Fibroblast of lung (primary cell): ENCODE measurements at regions not wholly inside any gene's neighbourhood (a gene's known extent, or its start where the extent isn't known, plus 50 kb on each side); places are given as distances from the start of the nearest gene placed in this dataset.

Experiments used
- DNase-seq, 2 donors: peaks; one replicate each; pipeline versions ENCODE4 v3.0.0 to v3.0.0-alpha.2; 2010; ENCODE audit warnings: low read depth in 2 of 2
- H2AFZ ChIP-seq: 2 replicates; pipeline ENCODE4 v1.5.1; 2012; ENCODE audit warnings: low read length, control low read depth, inconsistent platforms
- H3K27ac ChIP-seq: 2 replicates; pipeline ENCODE4 v1.5.1; 2011; ENCODE audit warnings: low read length, control low read depth; ENCODE audit not compliant: insufficient read depth
- H3K27me3 ChIP-seq: 2 replicates; pipeline ENCODE4 v1.5.1; 2011; ENCODE audit warnings: mild to moderate bottlenecking, low read length; ENCODE audit not compliant: control insufficient read depth, insufficient read depth
- H3K36me3 ChIP-seq: 2 replicates; pipeline ENCODE4 v1.5.1; 2011; ENCODE audit warnings: low read length; ENCODE audit not compliant: control insufficient read depth, insufficient read depth
- H3K4me1 ChIP-seq: 2 replicates; pipeline ENCODE4 v1.5.1; 2011; ENCODE audit warnings: low read length; ENCODE audit not compliant: control insufficient read depth, insufficient read depth; ENCODE audit errors: extremely low read depth
- H3K4me2 ChIP-seq: 2 replicates; pipeline ENCODE4 v1.5.1; 2011; ENCODE audit warnings: low read length, control low read depth; ENCODE audit not compliant: insufficient read depth; ENCODE audit errors: extremely low read depth
- H3K4me3 ChIP-seq, 4 experiments: fragments of 200-600 bp in 1 of 4; sonication (generic) in 1 of 4; replicated peaks in 1 of 4; 2 replicates each; pipeline ENCODE4 v1.5.1; 2011 to 2016; ENCODE audit warnings: low read length in 4 of 4, low read depth in 3 of 4, mild to moderate bottlenecking in 3 of 4, control low read depth in 2 of 4, inconsistent platforms in 1 of 4, mixed read lengths in 1 of 4; ENCODE audit not compliant: insufficient read depth in 1 of 4; ENCODE audit errors: control extremely low read depth in 1 of 4
- H3K79me2 ChIP-seq: 2 replicates; pipeline ENCODE4 v1.5.1; 2012; ENCODE audit warnings: mild to moderate bottlenecking, low read length, inconsistent platforms; ENCODE audit not compliant: control insufficient read depth, insufficient read depth
- H3K9ac ChIP-seq: 2 replicates; pipeline ENCODE4 v1.5.1; 2011; ENCODE audit warnings: mild to moderate bottlenecking, low read length, control low read depth; ENCODE audit not compliant: insufficient read depth
- H3K9me3 ChIP-seq: 2 replicates; pipeline ENCODE4 v1.5.1; 2012; ENCODE audit warnings: low read depth, low read length; ENCODE audit not compliant: control insufficient read depth, insufficient read depth
- H4K20me1 ChIP-seq: 2 replicates; pipeline ENCODE4 v1.5.1; 2011; ENCODE audit warnings: low read length; ENCODE audit not compliant: control insufficient read depth, insufficient read depth; ENCODE audit errors: extremely low read depth
- CTCF ChIP-seq, 2 donors: IDR thresholded peaks in 1 of 2; conservative IDR thresholded peaks in 1 of 2; 1 replicate in 1 of 2; 2 replicates in 1 of 2; pipeline ENCODE4 v1.5.1; 2011 to 2012; ENCODE audit warnings: low read length in 2 of 2, control low read depth in 1 of 2, inconsistent platforms in 1 of 2, low read depth in 1 of 2, mild to moderate bottlenecking in 1 of 2
- EZH2 ChIP-seq: IDR thresholded peaks from 2 replicates; pipeline ENCODE4 v1.5.1; 2012; ENCODE audit warnings: low read length, control low read depth, mild to moderate bottlenecking; ENCODE audit errors: missing control alignments

- H3K9ac ChIP-seq = no peak overlapping the region
- H3K4me3 ChIP-seq = no peak overlapping the region
- no peaks in the 10 kb centered on the region for H3K36me3 ChIP-seq
- no peak overlapping the region for H2AFZ ChIP-seq
- H3K4me2 ChIP-seq = no peak overlapping the region
- no peaks in the 10 kb centered on the region for H3K79me2 ChIP-seq
- TF ChIP-seq CTCF (conservative IDR thresholded peaks at IDR 0.05 in 1 of 2, IDR thresholded peaks at IDR 0.05 in 1 of 2; ENCODE audit: low read depth in 1 of 2, low read length in 2 of 2) = no peak
- no peak for TF ChIP-seq EZH2
- no peaks in the 10 kb centered on the region for H3K27me3 ChIP-seq
- no peaks in the 10 kb centered on the region for H3K4me1 ChIP-seq
- H3K27ac ChIP-seq = no peak overlapping the region
- no peak for DNase-seq
- no peaks in the 10 kb centered on the region for H3K9me3 ChIP-seq
- H4K20me1 ChIP-seq = no peaks in the 10 kb centered on the region
Observed at GRCh38 chr7:145839814-145840213, 276.8 kb upstream of the CNTNAP2 start.

- no peak overlapping the region for H3K9ac ChIP-seq
- H4K20me1 ChIP-seq = no peaks in the 10 kb centered on the region
- no peaks in the 10 kb centered on the region for H3K79me2 ChIP-seq
- H3K27me3 ChIP-seq = no peaks in the 10 kb centered on the region
- no peak for DNase-seq
- no peak overlapping the region for H3K4me2 ChIP-seq
- H2AFZ ChIP-seq = no peak overlapping the region
- H3K36me3 ChIP-seq = no peaks in the 10 kb centered on the region
- no peaks in the 10 kb centered on the region for H3K9me3 ChIP-seq
- H3K4me1 ChIP-seq = no peaks in the 10 kb centered on the region
- H3K4me3 ChIP-seq = no peak overlapping the region
- no peak for TF ChIP-seq EZH2
- no peak for TF ChIP-seq CTCF (conservative IDR thresholded peaks at IDR 0.05 in 1 of 2, IDR thresholded peaks at IDR 0.05 in 1 of 2; ENCODE audit: low read depth in 1 of 2, low read length in 2 of 2)
- H3K27ac ChIP-seq = no peak overlapping the region
Observed at GRCh38 chr7:145831616-145832206, 284.9 kb upstream of the CNTNAP2 start.

- H2AFZ ChIP-seq = no peak overlapping the region
- H3K27ac ChIP-seq = no peak overlapping the region
Observed at GRCh38 chr7:145817687-145818086, 298.9 kb upstream of the CNTNAP2 start.

More at GRCh38 chr7:145817687-145818086, 298.9 kb upstream of the CNTNAP2 start:
- H4K20me1 ChIP-seq = no peaks in the 10 kb centered on the region
- H3K79me2 ChIP-seq = no peaks in the 10 kb centered on the region
- H3K27me3 ChIP-seq = no peaks in the 10 kb centered on the region
- H3K9ac ChIP-seq = no peak overlapping the region
- no peak overlapping the region for H3K4me2 ChIP-seq
- H3K36me3 ChIP-seq = no peaks in the 10 kb centered on the region
- H3K9me3 ChIP-seq = no peaks in the 10 kb centered on the region
- no peaks in the 10 kb centered on the region for H3K4me1 ChIP-seq
- H3K4me3 ChIP-seq = no peak overlapping the region
- no peak for TF ChIP-seq CTCF (conservative IDR thresholded peaks at IDR 0.05 in 1 of 2, IDR thresholded peaks at IDR 0.05 in 1 of 2; ENCODE audit: low read depth in 1 of 2, low read length in 2 of 2)
- no peak for TF ChIP-seq EZH2
- DNase-seq = no peak
